SJCRH30 (cell line): ENCODE measurements at regions not wholly inside any gene's neighbourhood (a gene's known extent, or its start where the extent isn't known, plus 50 kb on each side); places are given as distances from the start of the nearest gene placed in this dataset.
A peak's percentile ranks its signal among the peaks of the same experiment; 100 is the strongest.

Experiments used
- DNase-seq, 2 experiments: peaks; one replicate each; pipeline ENCODE4 v3.0.0-alpha.2; 2015 to 2020
- H3K27ac ChIP-seq: fragments of 250-450 bp; sonication (Bioruptor Pico); 2 replicates; pipeline ENCODE4 v1.5.1; 2020; ENCODE audit warnings: mild to moderate bottlenecking, moderate library complexity
- H3K27me3 ChIP-seq: fragments of 250-450 bp; sonication (Bioruptor Pico); 2 replicates; pipeline ENCODE4 v1.5.1; 2020; ENCODE audit warnings: mild to moderate bottlenecking, moderate library complexity
- H3K36me3 ChIP-seq: fragments of 250-450 bp; sonication (Bioruptor Pico); 2 replicates; pipeline ENCODE4 v1.5.1; 2020; ENCODE audit warnings: mild to moderate bottlenecking, moderate library complexity
- H3K4me1 ChIP-seq: fragments of 250-450 bp; sonication (Bioruptor Pico); 2 replicates; pipeline ENCODE4 v1.5.1; 2020; ENCODE audit warnings: mild to moderate bottlenecking, moderate library complexity
- H3K4me3 ChIP-seq: fragments of 250-450 bp; sonication (Bioruptor Pico); 2 replicates; pipeline ENCODE4 v1.5.1; 2020; ENCODE audit warnings: mild to moderate bottlenecking, moderate library complexity
- H3K9me3 ChIP-seq: fragments of 250-450 bp; sonication (Bioruptor Pico); replicated peaks from 2 replicates; pipeline ENCODE4 v1.5.1; 2020; ENCODE audit warnings: mild to moderate bottlenecking, moderate library complexity

- DNase-seq = peak; percentile 60 to 62
- Histone ChIP-seq H3K9me3 (no peaks in the 10 kb centered on the region), H3K4me3 (no peak overlapping the region), H3K27me3 (no peaks in the 10 kb centered on the region), H3K4me1 (peaks cover 33% of the 10 kb centered on the region), H3K27ac (peak overlapping the region; percentile 70), H3K36me3 (no peaks in the 10 kb centered on the region)
Observed at GRCh38 chr17:49913226-49914095, 55.5 kb upstream of the DLX4 start.

DNA sequence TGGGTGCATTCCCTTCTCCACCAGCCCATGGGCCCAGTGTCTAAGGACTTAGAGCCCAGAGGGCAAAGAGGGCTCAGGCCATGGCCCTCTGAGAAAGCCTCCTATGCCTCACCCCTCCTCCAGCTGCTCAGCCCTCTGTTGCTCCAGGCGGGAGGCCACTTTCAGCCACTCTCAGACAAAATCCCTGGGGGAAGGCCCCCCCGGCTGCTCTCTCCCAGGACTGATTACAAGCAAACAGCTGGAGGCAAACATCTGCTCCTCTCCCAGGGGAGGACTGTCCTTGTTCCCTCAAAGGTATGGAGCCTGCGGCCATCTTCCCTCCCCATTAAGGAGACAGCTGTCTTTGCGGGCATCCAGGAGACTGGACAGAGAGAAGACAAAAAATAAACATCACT, 54.9 kb upstream of the DLX4 start:
- DNase-seq = peak; percentile 97
- H3K27me3 ChIP-seq = no peaks in the 10 kb centered on the region
- no peak overlapping the region for H3K4me3 ChIP-seq
- H3K27ac ChIP-seq = peak overlapping the region; percentile 70
- no peaks in the 10 kb centered on the region for H3K9me3 ChIP-seq
- H3K36me3 ChIP-seq = no peaks in the 10 kb centered on the region
- H3K4me1 ChIP-seq = peaks cover 33% of the 10 kb centered on the region

GRCh38 chr17:49914664-49915063, 54.3 kb upstream of the DLX4 start:
- Histone ChIP-seq H3K27me3 (no peaks in the 10 kb centered on the region), H3K4me1 (peaks cover 33% of the 10 kb centered on the region), H3K36me3 (no peaks in the 10 kb centered on the region), H3K4me3 (no peak overlapping the region), H3K9me3 (no peaks in the 10 kb centered on the region), H3K27ac (peak overlapping the region; percentile 70)
- no peak for DNase-seq

GRCh38 chr17:49915260-49915659, 53.7 kb upstream of the DLX4 start:
- Histone ChIP-seq H3K27me3 (no peaks in the 10 kb centered on the region), H3K36me3 (no peaks in the 10 kb centered on the region)

GRCh38 chr17:49915670-49916069, 53.3 kb upstream of the DLX4 start:
- no peak overlapping the region for H3K4me3 ChIP-seq
- H3K27ac ChIP-seq = no peak overlapping the region
- peaks cover 43% of the 10 kb centered on the region for H3K4me1 ChIP-seq
- H3K27me3 ChIP-seq = no peaks in the 10 kb centered on the region
- DNase-seq = no peak
- no peaks in the 10 kb centered on the region for H3K36me3 ChIP-seq
- no peaks in the 10 kb centered on the region for H3K9me3 ChIP-seq

More at GRCh38 chr17:49915260-49915659, 53.7 kb upstream of the DLX4 start:
- H3K4me3 ChIP-seq = no peak overlapping the region
- peaks cover 39% of the 10 kb centered on the region for H3K4me1 ChIP-seq
- no peaks in the 10 kb centered on the region for H3K9me3 ChIP-seq
- H3K27ac ChIP-seq = peak overlapping the region; percentile 70; the same call in 1 of the 2 replicates
- no peak for DNase-seq

GRCh38 chr17:49916854-49917515, 52.0 kb upstream of the DLX4 start:
- no peak overlapping the region for H3K4me3 ChIP-seq
- no peaks in the 10 kb centered on the region for H3K9me3 ChIP-seq
- H3K27ac ChIP-seq = no peak overlapping the region
- H3K36me3 ChIP-seq = no peaks in the 10 kb centered on the region
- no peak for DNase-seq
- peaks cover 47% of the 10 kb centered on the region for H3K4me1 ChIP-seq
- no peaks in the 10 kb centered on the region for H3K27me3 ChIP-seq

GRCh38 chr17:49918591-49918990, 50.4 kb upstream of the DLX4 start:
- H3K4me1 ChIP-seq = peaks cover 37% of the 10 kb centered on the region
- H3K4me3 ChIP-seq = no peak overlapping the region
- DNase-seq = no peak
- H3K9me3 ChIP-seq = no peaks in the 10 kb centered on the region
- no peaks in the 10 kb centered on the region for H3K36me3 ChIP-seq
- no peaks in the 10 kb centered on the region for H3K27me3 ChIP-seq
- H3K27ac ChIP-seq = no peak overlapping the region
